IMR-90 (cell line): ENCODE measurements at regions not wholly inside any gene's neighbourhood (a gene's known extent, or its start where the extent isn't known, plus 50 kb on each side); places are given as distances from the start of the nearest gene placed in this dataset.

Experiments used
- BHLHE40 ChIP-seq: fragments of 150-350 bp; IDR thresholded peaks from 2 replicates; pipeline ENCODE4 v1.6.1; 2016; ENCODE audit warnings: mild to moderate bottlenecking, low read depth, low read length
- CEBPB ChIP-seq: IDR thresholded peaks from 2 replicates; pipeline ENCODE4 v1.6.1; 2012; ENCODE audit warnings: low read depth, low read length, improper control_type of control experiment
- CTCF ChIP-seq: conservative IDR thresholded peaks from 2 replicates; pipeline ENCODE4 v1.5.1; 2012; ENCODE audit warnings: mild to moderate bottlenecking, low read depth, low read length, improper control_type of control experiment
- FOS ChIP-seq: fragments of 150-350 bp; IDR thresholded peaks from 2 replicates; pipeline ENCODE4 v1.6.1; 2016; ENCODE audit warnings: low read depth, low read length
- MAFK ChIP-seq: IDR thresholded peaks from 2 replicates; pipeline ENCODE4 v1.6.1; 2012; ENCODE audit warnings: low read depth, low read length, improper control_type of control experiment
- MAZ ChIP-seq: IDR thresholded peaks from 2 replicates; pipeline ENCODE4 v1.6.1; 2012; ENCODE audit warnings: low read depth, mild to moderate bottlenecking, low read length, improper control_type of control experiment, moderate library complexity, borderline replicate concordance
- MXI1 ChIP-seq: IDR thresholded peaks from 2 replicates; pipeline ENCODE4 v1.6.1; 2012; ENCODE audit warnings: low read depth, mild to moderate bottlenecking, low read length, moderate library complexity, borderline replicate concordance
- POLR2A ChIP-seq: IDR thresholded peaks from 2 replicates; pipeline ENCODE4 v1.6.1; 2012; ENCODE audit warnings: mild to moderate bottlenecking, low read depth, low read length
- RAD21 ChIP-seq: IDR thresholded peaks from 2 replicates; pipeline ENCODE4 v1.6.1; 2012; ENCODE audit warnings: low read length, improper control_type of control experiment
- RCOR1 ChIP-seq: IDR thresholded peaks from 2 replicates; pipeline ENCODE4 v1.6.1; 2012; ENCODE audit warnings: mild to moderate bottlenecking, low read length, improper control_type of control experiment; ENCODE audit not compliant: insufficient replicate concordance
- RFX5 ChIP-seq: IDR thresholded peaks from 2 replicates; pipeline ENCODE4 v1.8.0; 2012; ENCODE audit warnings: low read depth, mild to moderate bottlenecking, low read length, moderate library complexity
- SMC3 ChIP-seq: fragments of 150-350 bp; IDR thresholded peaks from 2 replicates; pipeline ENCODE4 v1.6.1; 2016; ENCODE audit warnings: low read depth, mild to moderate bottlenecking, antibody characterized with exemption, low read length, moderate library complexity
- USF2 ChIP-seq: fragments of 150-350 bp; IDR thresholded peaks from 2 replicates; pipeline ENCODE4 v1.6.1; 2017; ENCODE audit warnings: mild to moderate bottlenecking, antibody characterized with exemption, low read length, low read depth
- TF ChIP-seq, protein P1 (sequence below): fragments of 150-350 bp; IDR thresholded peaks from 2 replicates; pipeline ENCODE4 v1.6.1; 2016; ENCODE audit warnings: low read depth, mild to moderate bottlenecking, low read length, moderate library complexity, borderline replicate concordance

GRCh38 chr5:93090698-93091097 is 490.3 kb downstream of the NR2F1-AS1 start:
- TF ChIP-seq CTCF, result no peak
- no peak for TF ChIP-seq RCOR1
- TF ChIP-seq MXI1, result no peak
- no peak for TF ChIP-seq POLR2A
- no peak for TF ChIP-seq USF2
- TF ChIP-seq BHLHE40, result no peak
- TF ChIP-seq, protein P1, sequence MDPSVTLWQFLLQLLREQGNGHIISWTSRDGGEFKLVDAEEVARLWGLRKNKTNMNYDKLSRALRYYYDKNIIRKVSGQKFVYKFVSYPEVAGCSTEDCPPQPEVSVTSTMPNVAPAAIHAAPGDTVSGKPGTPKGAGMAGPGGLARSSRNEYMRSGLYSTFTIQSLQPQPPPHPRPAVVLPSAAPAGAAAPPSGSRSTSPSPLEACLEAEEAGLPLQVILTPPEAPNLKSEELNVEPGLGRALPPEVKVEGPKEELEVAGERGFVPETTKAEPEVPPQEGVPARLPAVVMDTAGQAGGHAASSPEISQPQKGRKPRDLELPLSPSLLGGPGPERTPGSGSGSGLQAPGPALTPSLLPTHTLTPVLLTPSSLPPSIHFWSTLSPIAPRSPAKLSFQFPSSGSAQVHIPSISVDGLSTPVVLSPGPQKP, result no peak
- no peak for TF ChIP-seq RAD21
- TF ChIP-seq MAZ, result no peak
- TF ChIP-seq FOS, result no peak
- TF ChIP-seq RFX5, result no peak
- TF ChIP-seq MAFK, result no peak
- TF ChIP-seq SMC3, result no peak
- no peak for TF ChIP-seq CEBPB
